Activated CD4-positive, alpha-beta T cell treated with anti-CD3 and anti-CD28 coated beads for 36 hours (primary cell): ENCODE measurements at regions not wholly inside any gene's neighbourhood (a gene's known extent, or its start where the extent isn't known, plus 50 kb on each side); places are given as distances from the start of the nearest gene placed in this dataset.

Experiments
- ATAC-seq: fragments of 200-7000 bp; cut with Tn5 transposase; one replicate; pipeline ENCODE4 v1.10.0; 2021; ENCODE audit warnings: mild to moderate bottlenecking, moderate library complexity
- CTCF ChIA-PET: fragments of 350-600 bp; sonication (Branson Sonifier 250); formaldehyde crosslinking; loops from one replicate; lab custom pipeline; 2021; ENCODE audit warnings: antibody characterized with exemption; lab: Charles Lee
- POLR2A ChIA-PET: fragments of 350-600 bp; sonication (Branson Sonifier 250); formaldehyde crosslinking; loops from one replicate; lab custom pipeline; 2021; ENCODE audit warnings: antibody characterized with exemption, inconsistent platforms; lab: Charles Lee
- DNase-seq: peaks from one replicate; pipeline ENCODE4 v3.0.0-alpha.2; 2020
- H3K27ac Mint-ChIP-seq: one replicate; pipeline ENCODE4 v1.8.0; 2021; ENCODE audit warnings: mixed read lengths
- H3K27me3 Mint-ChIP-seq: one replicate; pipeline ENCODE4 v1.8.0; 2021; ENCODE audit warnings: mixed read lengths
- H3K36me3 Mint-ChIP-seq: one replicate; pipeline ENCODE4 v1.8.0; 2021; ENCODE audit warnings: low read depth, mixed read lengths
- H3K4me1 Mint-ChIP-seq: one replicate; pipeline ENCODE4 v1.8.0; 2021; ENCODE audit warnings: mixed read lengths
- H3K4me3 Mint-ChIP-seq: one replicate; pipeline ENCODE4 v1.8.0; 2021; ENCODE audit warnings: mild to moderate bottlenecking, moderate library complexity, mixed read lengths
- H3K9me3 Mint-ChIP-seq: one replicate; pipeline ENCODE4 v1.8.0; 2021; ENCODE audit warnings: low read depth, mixed read lengths
- intact Hi-C, 2 experiments: fragments of 100-400 bp; cut with DNase I in 1 of 2; cut with micrococcal nuclease in 1 of 2; formaldehyde crosslinking; loops; one replicate each; pipeline versions ENCODE4 v1.14.2 to v1.15.1; 2022 to 2024; cut with DNase I, micrococcal nuclease

DNA sequence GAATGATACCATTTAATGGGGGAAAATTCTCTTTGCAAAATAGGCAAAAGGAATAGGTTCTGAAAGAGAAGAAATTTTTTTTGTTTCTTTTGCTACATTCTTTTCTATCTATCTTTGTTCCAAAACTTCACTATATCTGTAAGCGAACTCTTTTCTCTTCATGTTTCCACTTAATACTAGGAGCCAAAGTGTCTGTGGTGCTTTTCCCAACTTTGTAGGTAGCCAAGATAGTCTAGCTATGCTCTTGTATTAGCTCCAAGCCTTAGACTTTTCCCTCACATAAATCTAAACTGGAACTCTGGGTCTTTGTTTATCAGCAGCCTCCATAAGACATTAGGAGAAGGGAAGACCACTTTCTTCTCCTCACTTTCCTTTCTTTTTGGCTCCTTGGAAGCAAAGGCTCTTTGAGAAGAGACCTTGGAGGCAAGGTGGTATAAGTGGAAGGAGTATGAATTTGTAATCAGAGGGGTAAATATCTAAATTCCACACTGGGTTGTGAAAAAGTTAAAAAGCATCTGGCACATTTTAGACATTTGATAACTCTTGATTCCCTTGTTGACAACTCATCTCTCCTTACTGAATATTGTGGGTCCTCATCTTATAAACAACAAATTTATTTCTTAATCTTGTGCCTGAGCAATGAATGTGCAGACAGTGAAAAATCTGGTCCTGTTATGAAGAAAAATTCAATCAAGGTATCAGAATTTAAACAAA, 130.0 kb downstream of the EHF start:
- POLR2A ChIA-PET = no interaction called here

DNA sequence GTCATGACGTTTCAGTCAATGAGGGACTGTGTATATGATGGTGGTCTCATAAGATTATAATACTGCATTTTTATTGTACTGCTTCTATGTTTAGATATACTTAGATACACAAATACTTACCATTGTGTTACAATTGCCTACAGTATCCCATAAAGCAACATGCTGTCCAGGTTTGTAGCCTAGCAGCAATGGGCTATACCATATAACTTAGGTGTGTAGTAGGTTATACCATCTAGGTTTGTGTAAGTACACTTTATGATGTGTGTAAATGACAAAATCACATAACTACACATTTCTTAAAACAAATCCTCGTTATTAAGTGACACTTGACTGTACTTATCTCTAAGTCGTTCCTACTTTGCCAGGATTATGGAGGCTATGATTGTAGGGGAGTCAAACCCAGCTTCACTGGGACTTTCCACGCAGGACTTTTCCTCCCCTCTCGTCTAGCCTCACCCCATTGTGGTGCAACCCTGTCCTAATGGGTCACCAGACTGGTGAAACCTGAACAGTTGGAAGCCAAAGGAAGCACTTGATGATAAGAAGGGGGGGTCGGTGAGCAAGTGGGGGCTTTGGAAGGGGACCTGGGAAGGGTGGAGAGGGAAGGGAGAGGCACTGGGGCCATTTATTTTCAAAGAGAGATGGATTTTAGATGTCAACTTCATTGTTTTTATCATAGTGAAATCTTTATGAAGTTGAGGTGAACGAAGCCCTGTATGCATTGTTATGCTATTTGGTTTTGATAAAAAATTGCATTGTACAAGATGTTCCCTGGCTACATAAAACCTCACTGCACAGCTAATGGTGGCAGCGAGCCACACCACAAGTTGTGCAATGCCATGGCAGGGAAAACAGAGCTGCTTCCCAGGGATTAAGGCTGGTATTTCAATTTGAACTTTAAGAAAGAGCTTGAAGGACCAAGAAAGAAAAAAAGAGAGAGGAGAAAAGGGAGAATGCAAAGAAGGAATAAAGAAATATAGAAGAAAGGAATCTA, 129.1 kb downstream of the EHF start:
- no peak overlapping the region for H3K4me3 Mint-ChIP-seq
- no peak overlapping the region for H3K27ac Mint-ChIP-seq
- ChIA-PET POLR2A (no interaction called here), CTCF (no interaction called here)
- ATAC-seq (no peak), DNase-seq (no peak)
- intact Hi-C loops = no loop called here
- H3K9me3 Mint-ChIP-seq = no peaks in the 10 kb centered on the region
- peaks cover 10% of the 10 kb centered on the region for H3K27me3 Mint-ChIP-seq
- H3K4me1 Mint-ChIP-seq = no peaks in the 10 kb centered on the region
- H3K36me3 Mint-ChIP-seq = no peaks in the 10 kb centered on the region

More for the DNA sequence above, 130.0 kb downstream of the EHF start:
- ATAC-seq = no peak
- Mint-ChIP-seq H3K9me3 (no peaks in the 10 kb centered on the region), H3K36me3 (no peaks in the 10 kb centered on the region), H3K27me3 (peaks cover 12% of the 10 kb centered on the region), H3K27ac (no peak overlapping the region), H3K4me3 (no peak overlapping the region), H3K4me1 (no peaks in the 10 kb centered on the region)
- intact Hi-C loops = no loop called here
- CTCF ChIA-PET = no interaction called here
- DNase-seq = no peak

DNA sequence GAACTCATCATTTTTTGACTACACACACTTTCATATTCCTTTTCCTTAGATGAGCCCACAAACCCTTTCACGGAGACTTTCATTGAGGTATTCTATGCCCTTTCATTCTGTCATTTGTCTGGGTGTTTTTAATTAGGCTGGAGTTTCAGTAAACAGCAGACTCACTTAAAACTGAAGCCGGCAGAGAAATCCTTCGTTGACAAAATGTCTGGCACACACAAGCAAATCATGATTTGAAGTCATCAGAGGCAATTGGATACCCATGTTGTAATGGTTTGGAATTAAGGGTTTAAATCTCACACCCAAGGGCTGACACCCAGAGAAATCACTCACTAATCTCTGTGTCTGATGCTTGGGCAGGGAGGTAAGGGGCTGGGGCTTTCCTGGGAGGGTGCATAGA, 127.1 kb downstream of the EHF start:
- no peak for ATAC-seq
- intact Hi-C loops = no loop called here
- H3K4me1 Mint-ChIP-seq = no peaks in the 10 kb centered on the region
- POLR2A ChIA-PET = no interaction called here
- CTCF ChIA-PET = no interaction called here
- peaks cover 14% of the 10 kb centered on the region for H3K27me3 Mint-ChIP-seq
- no peak for DNase-seq
- no peak overlapping the region for H3K4me3 Mint-ChIP-seq
- H3K27ac Mint-ChIP-seq = no peak overlapping the region
- no peaks in the 10 kb centered on the region for H3K36me3 Mint-ChIP-seq
- no peaks in the 10 kb centered on the region for H3K9me3 Mint-ChIP-seq

DNA sequence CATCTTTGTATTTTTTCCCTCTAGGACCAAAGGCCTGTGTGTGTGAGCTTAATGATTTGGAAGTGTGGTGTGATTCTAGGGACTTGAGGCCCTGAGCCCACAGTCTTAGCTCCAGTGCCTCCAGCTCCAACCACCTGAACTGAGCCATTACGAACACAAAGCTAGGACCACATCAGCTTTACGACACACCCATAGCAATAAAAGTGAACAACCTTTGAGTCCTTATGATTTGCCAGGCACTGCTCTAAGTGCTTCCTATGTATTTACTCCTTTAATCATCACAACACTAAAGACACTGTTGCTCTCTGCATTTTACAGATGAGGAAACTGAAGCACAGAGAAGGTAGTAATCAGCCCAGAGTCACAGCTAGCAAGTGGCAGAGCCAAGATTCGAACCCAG, 126.4 kb downstream of the EHF start:
- H3K4me1 Mint-ChIP-seq = no peaks in the 10 kb centered on the region
- intact Hi-C loops = no loop called here
- CTCF ChIA-PET = no interaction called here
- POLR2A ChIA-PET = no interaction called here
- no peaks in the 10 kb centered on the region for H3K9me3 Mint-ChIP-seq
- DNase-seq (no peak), ATAC-seq (no peak)
- H3K27me3 Mint-ChIP-seq = peaks cover 14% of the 10 kb centered on the region
- no peaks in the 10 kb centered on the region for H3K36me3 Mint-ChIP-seq
- no peak overlapping the region for H3K27ac Mint-ChIP-seq
- H3K4me3 Mint-ChIP-seq = no peak overlapping the region

DNA sequence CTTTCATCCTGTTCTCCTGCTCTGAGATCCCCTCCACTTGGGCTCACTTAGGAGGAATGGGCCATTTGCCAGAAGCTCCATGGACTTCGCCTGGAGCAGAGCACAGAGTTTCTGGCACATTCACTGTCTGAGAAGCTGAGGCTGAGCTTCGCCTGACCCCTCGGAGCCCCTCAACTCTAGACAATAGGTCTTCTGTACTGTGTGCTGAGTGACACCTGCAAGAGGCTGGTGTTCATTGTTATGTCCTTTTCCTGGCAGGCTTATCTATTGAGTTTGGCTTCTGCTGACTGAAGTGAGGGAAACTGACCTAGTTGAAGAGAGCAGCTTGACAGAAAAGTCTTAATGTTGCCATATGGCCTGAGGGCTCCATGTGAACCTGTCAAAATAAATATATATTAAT, 124.3 kb downstream of the EHF start:
- no peaks in the 10 kb centered on the region for H3K4me1 Mint-ChIP-seq
- H3K9me3 Mint-ChIP-seq = no peaks in the 10 kb centered on the region
- H3K4me3 Mint-ChIP-seq = no peak overlapping the region
- ChIA-PET CTCF (no interaction called here), POLR2A (no interaction called here)
- no peak overlapping the region for H3K27ac Mint-ChIP-seq
- ATAC-seq (no peak), DNase-seq (no peak)
- intact Hi-C loops = no loop called here
- no peaks in the 10 kb centered on the region for H3K36me3 Mint-ChIP-seq
- H3K27me3 Mint-ChIP-seq = peaks cover 23% of the 10 kb centered on the region

DNA sequence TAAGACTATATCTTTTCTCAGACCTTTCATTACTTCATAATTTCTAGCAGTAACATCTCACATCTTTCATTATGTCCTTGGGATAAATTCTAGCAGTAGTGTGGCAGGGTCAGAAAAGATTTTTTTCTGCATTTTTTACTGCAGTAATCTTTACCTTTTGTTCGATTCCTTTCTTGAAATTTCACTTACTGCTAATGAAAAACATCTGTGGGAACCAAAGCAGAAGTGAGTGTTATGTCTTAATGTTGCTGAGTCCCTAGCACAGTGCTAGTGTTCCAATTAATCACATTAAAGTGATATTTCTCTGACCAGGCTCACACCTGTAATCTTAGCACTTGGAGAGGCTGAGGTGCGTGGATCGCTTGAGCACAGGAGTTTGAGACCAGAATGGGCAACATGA, 123.6 kb downstream of the EHF start:
- intact Hi-C loops = no loop called here
- DNase-seq (no peak), ATAC-seq (no peak)
- Mint-ChIP-seq H3K27ac (no peak overlapping the region), H3K4me1 (no peaks in the 10 kb centered on the region), H3K27me3 (peaks cover 29% of the 10 kb centered on the region), H3K9me3 (no peaks in the 10 kb centered on the region), H3K4me3 (no peak overlapping the region), H3K36me3 (no peaks in the 10 kb centered on the region)
- CTCF ChIA-PET = no interaction called here
- POLR2A ChIA-PET = no interaction called here

DNA sequence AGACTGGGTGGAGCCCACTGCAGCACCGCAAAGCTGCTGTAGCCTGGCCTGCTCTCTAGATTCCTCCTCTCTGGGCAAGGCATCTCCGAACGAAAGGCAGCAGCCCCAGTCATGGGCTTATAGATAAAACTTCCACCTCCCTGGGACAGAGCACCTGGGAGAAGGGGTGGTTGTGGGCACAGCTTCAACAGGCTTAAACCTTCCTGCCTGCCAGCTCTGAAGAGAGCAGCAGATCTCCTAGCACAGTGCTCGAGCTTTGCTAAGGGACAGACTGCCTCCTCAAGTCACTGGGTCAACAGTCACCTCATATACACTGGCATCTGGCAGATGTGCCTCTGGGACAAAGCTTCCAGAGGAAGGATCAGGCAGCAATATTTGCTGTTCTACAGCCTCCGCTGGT, 117.3 kb downstream of the EHF start:
- ChIA-PET CTCF (no interaction called here), POLR2A (no interaction called here)
- H3K27me3 Mint-ChIP-seq = peaks cover 41% of the 10 kb centered on the region

DNA sequence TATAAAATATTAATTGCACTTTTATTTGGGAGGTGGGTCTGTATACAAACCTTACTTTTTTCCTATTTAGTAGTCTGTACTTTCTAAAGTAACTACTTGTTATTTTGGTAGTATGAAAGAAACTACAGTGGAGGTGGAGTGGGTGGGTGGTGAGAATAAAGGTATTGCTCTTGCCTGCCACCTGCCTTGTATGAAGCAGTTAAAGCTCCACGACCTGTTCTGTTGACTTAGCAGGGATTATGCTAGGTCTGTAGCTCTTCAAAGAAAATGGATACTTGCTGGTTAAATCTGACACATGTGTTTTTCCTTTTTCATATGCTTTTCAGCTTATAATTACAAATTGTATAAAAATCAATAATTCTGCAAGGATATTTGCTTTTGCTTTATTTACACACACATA, 111.9 kb downstream of the EHF start:
- POLR2A ChIA-PET = no interaction called here
- intact Hi-C loops = no loop called here
- H3K4me3 Mint-ChIP-seq = no peak overlapping the region
- H3K27ac Mint-ChIP-seq = no peak overlapping the region
- DNase-seq = no peak
- no peaks in the 10 kb centered on the region for H3K4me1 Mint-ChIP-seq
- ATAC-seq = no peak
- CTCF ChIA-PET = no interaction called here
- H3K36me3 Mint-ChIP-seq = no peaks in the 10 kb centered on the region
- no peaks in the 10 kb centered on the region for H3K9me3 Mint-ChIP-seq
- peaks cover 39% of the 10 kb centered on the region for H3K27me3 Mint-ChIP-seq

More for the DNA sequence above, 117.3 kb downstream of the EHF start:
- intact Hi-C loops = no loop called here
- H3K36me3 Mint-ChIP-seq = no peaks in the 10 kb centered on the region
- no peak overlapping the region for H3K4me3 Mint-ChIP-seq
- ATAC-seq (no peak), DNase-seq (no peak)
- no peaks in the 10 kb centered on the region for H3K9me3 Mint-ChIP-seq
- no peaks in the 10 kb centered on the region for H3K4me1 Mint-ChIP-seq
- no peak overlapping the region for H3K27ac Mint-ChIP-seq

DNA sequence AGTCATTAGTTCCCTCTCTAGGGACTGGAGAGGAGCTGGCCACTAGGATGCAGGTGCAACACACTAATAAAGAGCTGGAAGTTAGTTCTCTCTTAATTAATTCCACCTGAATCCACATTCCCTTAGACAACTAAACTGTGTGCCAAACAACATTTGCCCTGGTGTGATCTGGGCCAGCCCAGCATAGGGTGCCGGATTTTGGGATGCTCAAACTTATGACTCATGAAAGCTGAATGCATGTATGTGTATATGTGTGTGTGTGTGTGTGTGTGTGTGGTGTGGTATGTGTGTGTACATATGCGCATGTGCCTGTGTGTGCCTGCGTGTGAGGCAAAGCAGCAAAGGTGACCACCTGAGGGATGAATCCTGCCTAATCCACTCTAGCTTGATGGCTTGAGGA, 110.7 kb downstream of the EHF start:
- Mint-ChIP-seq H3K27me3 (peaks cover 30% of the 10 kb centered on the region), H3K27ac (no peak overlapping the region)

DNA sequence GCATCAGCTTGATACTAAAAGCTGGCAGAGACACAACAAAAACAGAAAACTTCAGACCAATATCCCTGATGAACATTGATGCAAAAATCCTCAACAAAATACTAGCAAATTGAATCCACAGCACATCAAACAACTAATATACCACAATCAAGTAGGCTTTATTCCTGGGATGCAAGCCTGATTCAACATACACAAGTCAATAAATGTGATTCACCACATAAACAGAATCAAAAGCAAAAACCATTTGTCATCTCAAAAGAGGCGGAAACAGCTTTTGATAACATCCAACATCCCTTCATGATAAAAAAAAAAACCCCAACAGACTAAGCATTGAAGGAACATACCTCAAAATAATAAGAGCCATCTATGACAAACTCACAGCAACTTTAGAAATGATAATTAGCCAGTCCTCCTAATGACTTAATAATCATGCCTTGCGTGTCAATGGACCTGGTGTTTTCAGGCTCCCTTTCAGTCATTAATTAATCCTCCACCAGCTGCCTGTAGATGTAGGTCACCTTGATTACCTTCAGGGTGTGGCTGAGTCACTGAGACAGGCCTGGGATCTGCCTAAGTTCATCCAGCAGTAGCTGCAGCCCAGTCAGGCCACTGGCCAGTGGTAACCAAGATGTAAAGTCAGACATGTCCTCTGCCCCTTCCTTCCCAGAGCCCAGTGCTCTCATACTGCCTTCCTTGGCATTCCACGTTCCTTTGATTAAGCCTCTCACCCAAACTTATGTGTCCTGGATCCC, 109.8 kb downstream of the EHF start:
- H3K27ac Mint-ChIP-seq = no peak overlapping the region
- ChIA-PET CTCF (interaction anchor here (0.6 kb wide), 2 partner anchors 41 to 202 kb away, joined by 3 read pairs; no protein-coding TSS in a partner anchor), POLR2A (no interaction called here)
- no peak overlapping the region for H3K4me3 Mint-ChIP-seq
- ATAC-seq = no peak
- no peak for DNase-seq
- intact Hi-C loops = no loop called here
- peaks cover 24% of the 10 kb centered on the region for H3K27me3 Mint-ChIP-seq
- no peaks in the 10 kb centered on the region for H3K4me1 Mint-ChIP-seq
- H3K9me3 Mint-ChIP-seq = no peaks in the 10 kb centered on the region
- no peaks in the 10 kb centered on the region for H3K36me3 Mint-ChIP-seq

More for the DNA sequence above, 110.7 kb downstream of the EHF start:
- intact Hi-C loops = no loop called here
- H3K4me3 Mint-ChIP-seq = no peak overlapping the region
- ATAC-seq (no peak), DNase-seq (no peak)
- no peaks in the 10 kb centered on the region for H3K4me1 Mint-ChIP-seq
- H3K9me3 Mint-ChIP-seq = no peaks in the 10 kb centered on the region
- POLR2A ChIA-PET = no interaction called here
- H3K36me3 Mint-ChIP-seq = no peaks in the 10 kb centered on the region
- CTCF ChIA-PET = interaction anchor here (0.6 to 1.2 kb wide), 5 partner anchors 10 to 202 kb away, joined by 3 read pairs; no protein-coding TSS in a partner anchor

DNA sequence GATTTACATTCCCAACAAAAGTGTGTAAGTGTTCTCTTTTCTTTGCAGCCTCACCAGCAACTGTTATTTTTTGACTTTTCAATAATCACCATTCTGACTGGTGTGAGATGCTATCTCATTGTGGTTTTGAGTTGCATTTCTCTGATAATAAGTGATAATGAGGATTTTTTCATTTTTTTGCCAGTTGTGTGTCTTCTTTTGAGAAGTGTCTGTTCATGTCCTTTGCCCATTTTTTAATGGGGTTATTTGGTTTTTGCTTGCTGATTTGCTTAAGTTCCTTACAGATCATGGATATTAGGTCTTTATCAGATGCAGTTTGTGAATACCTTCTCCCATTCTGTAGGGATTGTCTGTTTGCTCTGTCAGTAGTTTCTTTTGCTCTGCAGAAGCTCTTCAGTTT, 107.7 kb downstream of the EHF start:
- ATAC-seq = no peak
- CTCF ChIA-PET = interaction anchor here (1.5 kb wide), 1 partner anchor 142 kb away, joined by 3 read pairs; no protein-coding TSS in a partner anchor
- peaks cover 3% of the 10 kb centered on the region for H3K9me3 Mint-ChIP-seq
- H3K4me1 Mint-ChIP-seq = no peaks in the 10 kb centered on the region
- no peak for DNase-seq
- no peak overlapping the region for H3K4me3 Mint-ChIP-seq
- intact Hi-C loops = no loop called here
- no peak overlapping the region for H3K27ac Mint-ChIP-seq
- POLR2A ChIA-PET = no interaction called here
- H3K27me3 Mint-ChIP-seq = peaks cover 19% of the 10 kb centered on the region
- H3K36me3 Mint-ChIP-seq = no peaks in the 10 kb centered on the region
